HepG2 (cell line): ENCODE measurements at regions not wholly inside any gene's neighbourhood (a gene's known extent, or its start where the extent isn't known, plus 50 kb on each side); places are given as distances from the start of the nearest gene placed in this dataset.

Experiments used
- ATAC-seq: fragments of 200-7000 bp; cut with Tn5 transposase; 3 replicates; pipeline ENCODE4 v1.9.1; 2020; ENCODE audit warnings: mild to moderate bottlenecking, moderate library complexity
- BruUV-seq: library from RNA; stranded (reverse); fragments of 400-500 nt; replicated peaks from 2 replicates; lab custom pipeline; 2021; lab: Mats Ljungman, UMichigan
- CTCF ChIA-PET: fragments of 300-600 bp; formaldehyde crosslinking; extraction: SDS; loops from one replicate; lab custom pipeline; 2021; ENCODE audit warnings: low total read pairs, inconsistent platforms, low intra/inter-chr PET ratio; lab: Yijun Ruan, JAX
- POLR2A ChIA-PET: fragments of 350-600 bp; sonication (Branson Sonifier 250); formaldehyde crosslinking; loops from one replicate; lab custom pipeline; 2020; ENCODE audit warnings: antibody characterized with exemption, inconsistent platforms; lab: Yijun Ruan, JAX
- DNase-seq: peaks from one replicate; pipeline ENCODE4 v3.0.0-alpha.2; 2015; ENCODE audit warnings: low spot score
- FAIRE-seq: peaks from 3 replicates; lab custom pipeline; 2011; peaks lifted over from hg19 to GRCh38; lab: Jason Lieb, UNC
- H2AFZ ChIP-seq: one replicate; pipeline ENCODE4 v1.6.1; 2011; ENCODE audit warnings: low read length, inconsistent platforms
- H3K27ac ChIP-seq: fragments of 300-600 bp; 3 replicates; pipeline ENCODE4 v1.8.0; 2011; ENCODE audit warnings: mixed run types, mild to moderate bottlenecking, mixed read lengths, low read length, inconsistent platforms; ENCODE audit not compliant: insufficient read depth; ENCODE audit errors: extremely low read length
- H3K27me3 ChIP-seq, 2 experiments: fragments of 200-600 bp in 1 of 2; 2 replicates in 1 of 2; 3 replicates in 1 of 2; pipeline versions ENCODE4 v1.6.0 to v1.8.0; 2011; ENCODE audit warnings: low read length in 2 of 2, mild to moderate bottlenecking in 2 of 2, moderate library complexity in 2 of 2, inconsistent platforms in 1 of 2; ENCODE audit not compliant: insufficient read depth in 2 of 2, control insufficient read depth in 1 of 2
- H3K36me3 ChIP-seq, 2 experiments: fragments of 200-600 bp in 1 of 2; replicated peaks in 1 of 2; 2 replicates in 1 of 2; 3 replicates in 1 of 2; pipeline versions ENCODE4 v1.5.1 to v1.8.0; 2011; ENCODE audit warnings: low read length in 2 of 2, inconsistent platforms in 1 of 2; ENCODE audit not compliant: insufficient read depth in 2 of 2, control insufficient read depth in 1 of 2
- H3K4me1 ChIP-seq: 2 replicates; pipeline ENCODE4 v1.5.1; 2012; ENCODE audit warnings: low read length, inconsistent platforms; ENCODE audit not compliant: insufficient read depth
- H3K4me2 ChIP-seq: 2 replicates; pipeline ENCODE4 v1.6.0; 2011; ENCODE audit warnings: low read depth, low read length, inconsistent platforms
- H3K4me3 ChIP-seq, 3 experiments: fragments of 200-600 bp in 1 of 3; sonication (generic), shearing (Covaris generic) in 1 of 3; replicated peaks in 1 of 3; 2 replicates each; pipeline ENCODE4 v1.5.1; 2011 to 2016; ENCODE audit warnings: low read length in 3 of 3, inconsistent platforms in 2 of 3, low read depth in 2 of 3, mild to moderate bottlenecking in 2 of 3, control low read depth in 1 of 3, mixed read lengths in 1 of 3; ENCODE audit not compliant: insufficient read depth in 1 of 3
- H3K79me2 ChIP-seq: one replicate; pipeline ENCODE4 v1.6.1; 2011; ENCODE audit warnings: low read length, inconsistent platforms; ENCODE audit not compliant: insufficient read depth
- H3K9ac ChIP-seq: 2 replicates; pipeline ENCODE4 v1.6.0; 2011; ENCODE audit warnings: mild to moderate bottlenecking, low read depth, low read length, inconsistent platforms; ENCODE audit not compliant: insufficient read depth
- H3K9me3 ChIP-seq: 2 replicates; pipeline ENCODE4 v1.5.1; 2012; ENCODE audit warnings: mild to moderate bottlenecking, low read length
- H4K20me1 ChIP-seq: 2 replicates; pipeline ENCODE4 v1.6.0; 2011; ENCODE audit warnings: inconsistent platforms, mild to moderate bottlenecking, low read length, moderate library complexity; ENCODE audit not compliant: insufficient read depth
- IRX3 ChIP-seq: sonication (generic); formaldehyde crosslinking; IDR thresholded peaks from 2 replicates; pipeline ENCODE4 v1.8.1; 2023; ENCODE audit warnings: mild to moderate bottlenecking, low read depth, missing genetic modification reagents, borderline replicate concordance
- MAFG ChIP-seq: sonication (generic); formaldehyde crosslinking; IDR thresholded peaks from 2 replicates; pipeline ENCODE4 v1.5.1; 2020; ENCODE audit warnings: mild to moderate bottlenecking, missing genetic modification reagents
- NR2F1 ChIP-seq, 2 experiments: fragments of 450-650 bp in 1 of 2; formaldehyde crosslinking in 1 of 2; IDR thresholded peaks; 2 replicates each; pipeline versions ENCODE4 v1.5.0 to v1.6.1; 2016 to 2020; ENCODE audit warnings: mild to moderate bottlenecking in 1 of 2, missing compliant biosample characterization in 1 of 2, missing genetic modification reagents in 1 of 2, moderate library complexity in 1 of 2
- SIX4 ChIP-seq: sonication (generic); formaldehyde crosslinking; IDR thresholded peaks from 2 replicates; pipeline ENCODE4 v1.4.0; 2020; ENCODE audit warnings: missing genetic modification reagents
- ZEB1 ChIP-seq: IDR thresholded peaks from 2 replicates; pipeline ENCODE4 v1.6.1; 2012; ENCODE audit warnings: mild to moderate bottlenecking, low read depth, inconsistent platforms; ENCODE audit not compliant: insufficient replicate concordance
- ZFP36 ChIP-seq: fragments of 150-350 bp; IDR thresholded peaks from 2 replicates; pipeline ENCODE4 v1.6.1; 2018; ENCODE audit warnings: borderline replicate concordance, low read length, low read depth; ENCODE audit not compliant: partially characterized antibody
- ZNF143 ChIP-seq: sonication (generic); formaldehyde crosslinking; IDR thresholded peaks from 2 replicates; pipeline ENCODE4 v1.4.0; 2020; ENCODE audit warnings: missing genetic modification reagents
- ZNF350 ChIP-seq: sonication (generic); formaldehyde crosslinking; IDR thresholded peaks from 2 replicates; pipeline ENCODE4 v1.4.0; 2020; ENCODE audit warnings: mild to moderate bottlenecking, low read depth, missing genetic modification reagents, borderline replicate concordance
- WGBS: methylation state at CpG from one replicate; pipeline ENCODE4 v1.1.6; 2017; ENCODE audit warnings: low lambda C conversion rate; 5-methylcytosine and 5-hydroxymethylcytosine counted together
- in situ Hi-C: cut with HindIII; loops from 2 replicates; pipeline ENCODE4 v1.10.0; 2017; ENCODE audit warnings: low pct_unique_long_range_greater_than_20kb; ENCODE audit not compliant: extremely low pct_ligation_motif_present
- intact Hi-C: fragments of 100-400 bp; cut with micrococcal nuclease; formaldehyde crosslinking; loops from one replicate; pipeline ENCODE4 v1.10.0; 2022; ENCODE audit not compliant: unreplicated experiment

DNA sequence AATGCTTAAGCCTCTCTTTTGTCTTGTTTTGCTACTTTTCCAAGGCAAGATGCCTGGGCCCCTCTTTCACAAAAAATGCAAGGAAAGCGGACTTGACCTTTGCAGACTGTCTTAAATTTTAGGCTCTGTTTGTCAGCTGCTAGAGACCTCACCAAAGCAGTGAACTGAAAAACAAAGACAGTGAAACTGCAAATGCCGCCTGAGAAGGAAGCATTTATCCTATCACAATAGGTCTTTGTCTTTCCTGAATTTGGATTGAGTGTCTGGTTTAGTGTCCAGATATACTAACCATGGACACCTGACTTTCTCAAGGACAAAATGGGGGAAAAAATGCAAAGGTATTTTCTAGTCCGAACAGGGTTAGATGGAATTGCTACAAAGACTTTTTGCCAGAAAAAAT lies 256.9 kb downstream of the INHBA start:
- BruUV-seq = no TSS peak
- POLR2A ChIA-PET = no interaction called here
- intact Hi-C loops = no loop called here
- no peaks in the 10 kb centered on the region for H3K36me3 ChIP-seq
- no peak for ATAC-seq
- H3K9me3 ChIP-seq = peaks cover 52% of the 10 kb centered on the region
- no peak for TF ChIP-seq ZEB1
- no peak for TF ChIP-seq MAFG (CRISPR knock-in tag)
- TF ChIP-seq ZNF143 (CRISPR knock-in tag) = no peak
- TF ChIP-seq ZFP36 = no peak
- TF ChIP-seq ZNF350 (CRISPR knock-in tag) = no peak
- TF ChIP-seq, all 625 proteins: peak for 0
- DNase-seq = no peak
- H3K4me3 ChIP-seq = no peak overlapping the region
- no peak overlapping the region for H3K27ac ChIP-seq
- no peak overlapping the region for H3K4me2 ChIP-seq
- no peak overlapping the region for H2AFZ ChIP-seq
- H3K9ac ChIP-seq = no peak overlapping the region
- 62% methylated on average over 3 of the region's 3 CpGs for WGBS
- in situ Hi-C loops = no loop called here
- no peaks in the 10 kb centered on the region for H3K79me2 ChIP-seq
- FAIRE-seq = no peak
- CTCF ChIA-PET = no interaction called here
- no peaks in the 10 kb centered on the region for H3K4me1 ChIP-seq
- no peaks in the 10 kb centered on the region for H3K27me3 ChIP-seq
- no peaks in the 10 kb centered on the region for H4K20me1 ChIP-seq

DNA sequence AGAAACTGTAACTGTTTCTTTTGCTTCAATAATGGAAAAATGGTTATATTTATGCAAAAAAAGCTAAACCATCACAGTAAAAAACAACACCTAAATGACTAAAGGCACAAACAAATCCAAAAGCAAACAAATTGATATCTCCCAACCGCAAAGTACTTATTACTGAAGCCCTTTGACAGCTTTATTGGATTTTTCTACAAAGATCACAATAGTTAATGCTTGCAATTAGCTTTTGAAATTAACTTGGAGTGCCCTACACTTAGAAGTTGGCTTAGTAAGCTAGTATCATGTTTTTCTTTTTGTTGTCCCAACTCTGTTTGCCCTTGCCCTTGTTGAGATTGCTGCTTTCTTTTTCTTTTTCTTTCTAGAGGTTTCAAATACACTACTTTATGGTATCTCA lies 257.5 kb downstream of the INHBA start:
- H3K79me2 ChIP-seq = no peaks in the 10 kb centered on the region
- CTCF ChIA-PET = no interaction called here
- no peaks in the 10 kb centered on the region for H3K4me1 ChIP-seq
- peaks cover 47% of the 10 kb centered on the region for H3K9me3 ChIP-seq
- no peak overlapping the region for H3K4me2 ChIP-seq
- no peak for FAIRE-seq
- H3K27me3 ChIP-seq = no peaks in the 10 kb centered on the region
- no peak for DNase-seq
- H4K20me1 ChIP-seq = no peaks in the 10 kb centered on the region
- in situ Hi-C loops = no loop called here
- BruUV-seq = no TSS peak
- no peak for ATAC-seq
- WGBS = 32% methylated on average over 1 of the region's 1 CpG
- H2AFZ ChIP-seq = no peak overlapping the region
- no peak overlapping the region for H3K9ac ChIP-seq
- no peaks in the 10 kb centered on the region for H3K36me3 ChIP-seq
- POLR2A ChIA-PET = no interaction called here
- H3K4me3 ChIP-seq = no peak overlapping the region
- no peak overlapping the region for H3K27ac ChIP-seq
- intact Hi-C loops = no loop called here
- TF ChIP-seq NR2F1 (CRISPR knock-in tag; IDR thresholded peaks at IDR 0.05) = no peak
- TF ChIP-seq SIX4 (CRISPR knock-in tag) = no peak
- TF ChIP-seq IRX3 (CRISPR knock-in tag) = no peak
